Astrocyte of the spinal cord (primary cell): ENCODE measurements at regions not wholly inside any gene's neighbourhood (a gene's known extent, or its start where the extent isn't known, plus 50 kb on each side); places are given as distances from the start of the nearest gene placed in this dataset.

Experiments
- DNase-seq: peaks from one replicate; pipeline ENCODE4 v3.0.0; 2011; ENCODE audit warnings: low read depth, low spot score
- H3K4me3 ChIP-seq: 2 replicates; pipeline ENCODE4 v1.5.1; 2011; ENCODE audit warnings: low read depth, mild to moderate bottlenecking, low read length, moderate library complexity
- CTCF ChIP-seq: IDR thresholded peaks from 2 replicates; pipeline ENCODE4 v1.5.1; 2012; ENCODE audit warnings: low read depth, mild to moderate bottlenecking, low read length, inconsistent platforms
- in situ Hi-C: cut with HindIII; loops from 2 replicates; pipeline ENCODE4 v1.10.0; 2017; ENCODE audit warnings: low sequenced_read_pairs

- no peak overlapping the region for H3K4me3 ChIP-seq
- DNase-seq: no peak
- TF ChIP-seq CTCF: no peak
- in situ Hi-C loops: no loop called here
Measured at GRCh38 chr2:204475399-204475798, 69.9 kb upstream of the PARD3B start.

GRCh38 chr2:204477358-204477950 is 67.8 kb upstream of the PARD3B start:
- DNase-seq: no peak
- in situ Hi-C loops: no loop called here
- H3K4me3 ChIP-seq: no peak overlapping the region
- no peak for TF ChIP-seq CTCF

GRCh38 chr2:204479557-204479956 is 65.7 kb upstream of the PARD3B start:
- TF ChIP-seq CTCF: no peak
- in situ Hi-C loops: no loop called here
- H3K4me3 ChIP-seq: no peak overlapping the region
- no peak for DNase-seq

- in situ Hi-C loops: no loop called here
- no peak for DNase-seq
- TF ChIP-seq CTCF: no peak
- no peak overlapping the region for H3K4me3 ChIP-seq
Measured at GRCh38 chr2:204480676-204481075, 64.6 kb upstream of the PARD3B start.

GRCh38 chr2:204483608-204484081 is 61.6 kb upstream of the PARD3B start:
- H3K4me3 ChIP-seq: no peak overlapping the region
- in situ Hi-C loops: no loop called here
- no peak for DNase-seq
- TF ChIP-seq CTCF: no peak

- TF ChIP-seq CTCF: no peak
- DNase-seq: no peak
- in situ Hi-C loops: no loop called here
- no peak overlapping the region for H3K4me3 ChIP-seq
Measured at GRCh38 chr2:204486321-204486720, 59.0 kb upstream of the PARD3B start.

- H3K4me3 ChIP-seq: no peak overlapping the region
- TF ChIP-seq CTCF: no peak
- in situ Hi-C loops: no loop called here
- no peak for DNase-seq
Measured at GRCh38 chr2:204486805-204487204, 58.5 kb upstream of the PARD3B start.
